ENCODE measurements at regions not wholly inside any gene's neighbourhood (a gene's known extent, or its start where the extent isn't known, plus 50 kb on each side); places are given as distances from the start of the nearest gene placed in this dataset.

DNA sequence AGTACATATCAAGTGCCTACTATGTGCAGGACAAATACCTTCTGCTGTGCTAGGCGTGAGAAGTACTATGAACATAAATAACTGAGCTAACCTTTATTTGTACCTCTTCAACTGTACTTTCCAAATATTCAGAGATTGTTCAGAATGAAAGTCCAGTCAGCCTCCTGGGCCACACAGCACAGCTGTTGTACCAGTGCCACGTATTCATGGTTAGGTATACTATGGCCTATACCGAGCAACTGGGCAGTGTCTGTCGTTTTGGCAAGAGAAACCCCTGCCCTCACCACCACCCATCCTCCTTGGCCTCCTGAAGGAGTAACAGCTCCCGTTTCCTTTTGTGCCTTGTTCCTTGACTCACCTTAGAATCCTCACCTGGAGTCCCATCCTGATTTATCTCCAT is 53.0 kb downstream of the RASSF10 start:
- H3K4me3 ChIP-seq = no peak overlapping the region
- intact Hi-C loops (cut with DNase I) = no loop called here
- DNase-seq = no peak
- TF ChIP-seq, protein P1, sequence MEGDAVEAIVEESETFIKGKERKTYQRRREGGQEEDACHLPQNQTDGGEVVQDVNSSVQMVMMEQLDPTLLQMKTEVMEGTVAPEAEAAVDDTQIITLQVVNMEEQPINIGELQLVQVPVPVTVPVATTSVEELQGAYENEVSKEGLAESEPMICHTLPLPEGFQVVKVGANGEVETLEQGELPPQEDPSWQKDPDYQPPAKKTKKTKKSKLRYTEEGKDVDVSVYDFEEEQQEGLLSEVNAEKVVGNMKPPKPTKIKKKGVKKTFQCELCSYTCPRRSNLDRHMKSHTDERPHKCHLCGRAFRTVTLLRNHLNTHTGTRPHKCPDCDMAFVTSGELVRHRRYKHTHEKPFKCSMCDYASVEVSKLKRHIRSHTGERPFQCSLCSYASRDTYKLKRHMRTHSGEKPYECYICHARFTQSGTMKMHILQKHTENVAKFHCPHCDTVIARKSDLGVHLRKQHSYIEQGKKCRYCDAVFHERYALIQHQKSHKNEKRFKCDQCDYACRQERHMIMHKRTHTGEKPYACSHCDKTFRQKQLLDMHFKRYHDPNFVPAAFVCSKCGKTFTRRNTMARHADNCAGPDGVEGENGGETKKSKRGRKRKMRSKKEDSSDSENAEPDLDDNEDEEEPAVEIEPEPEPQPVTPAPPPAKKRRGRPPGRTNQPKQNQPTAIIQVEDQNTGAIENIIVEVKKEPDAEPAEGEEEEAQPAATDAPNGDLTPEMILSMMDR (IDR thresholded peaks at IDR 0.05) = no peak
- H3K9ac ChIP-seq (ENCODE audit: low read depth in 2 of 2, low read length in 2 of 2) = no peak overlapping the region
- no peaks in the 10 kb centered on the region for H3K36me3 ChIP-seq
- H3K27me3 ChIP-seq = no peaks in the 10 kb centered on the region
- H3K9me3 ChIP-seq = no peaks in the 10 kb centered on the region
- H3K27ac ChIP-seq = no peak overlapping the region
- H3K4me1 ChIP-seq = no peaks in the 10 kb centered on the region

DNA sequence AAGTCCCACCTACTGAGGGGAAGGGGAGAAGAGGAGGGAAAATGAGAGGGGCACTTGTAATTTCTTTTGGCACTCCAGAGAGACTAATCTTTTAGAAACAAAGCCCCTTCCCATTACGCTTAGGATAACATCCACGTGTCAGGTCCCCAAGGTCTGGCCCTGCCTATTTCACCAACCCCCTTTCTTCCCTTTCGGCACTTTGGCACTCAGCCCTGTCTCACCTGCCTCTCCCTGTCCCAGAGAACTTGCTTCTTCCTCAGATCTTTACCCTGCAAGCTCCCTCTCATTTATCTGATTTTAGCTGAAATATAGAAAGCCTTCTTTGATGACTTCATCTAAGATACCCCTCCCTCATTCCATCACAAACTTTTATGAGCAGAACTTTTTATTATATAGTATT is 55.5 kb downstream of the RASSF10 start:
- intact Hi-C loops (cut with DNase I) = no loop called here
- Histone ChIP-seq H3K27ac (no peak overlapping the region), H3K4me1 (no peaks in the 10 kb centered on the region), H3K4me3 (no peak overlapping the region), H3K36me3 (no peaks in the 10 kb centered on the region), H3K9ac (ENCODE audit: low read depth in 2 of 2, low read length in 2 of 2) (no peak overlapping the region), H3K27me3 (no peaks in the 10 kb centered on the region), H3K9me3 (no peaks in the 10 kb centered on the region)
- peak; percentile 63 for DNase-seq
- TF ChIP-seq, protein P1 (IDR thresholded peaks at IDR 0.05) = no peak

DNA sequence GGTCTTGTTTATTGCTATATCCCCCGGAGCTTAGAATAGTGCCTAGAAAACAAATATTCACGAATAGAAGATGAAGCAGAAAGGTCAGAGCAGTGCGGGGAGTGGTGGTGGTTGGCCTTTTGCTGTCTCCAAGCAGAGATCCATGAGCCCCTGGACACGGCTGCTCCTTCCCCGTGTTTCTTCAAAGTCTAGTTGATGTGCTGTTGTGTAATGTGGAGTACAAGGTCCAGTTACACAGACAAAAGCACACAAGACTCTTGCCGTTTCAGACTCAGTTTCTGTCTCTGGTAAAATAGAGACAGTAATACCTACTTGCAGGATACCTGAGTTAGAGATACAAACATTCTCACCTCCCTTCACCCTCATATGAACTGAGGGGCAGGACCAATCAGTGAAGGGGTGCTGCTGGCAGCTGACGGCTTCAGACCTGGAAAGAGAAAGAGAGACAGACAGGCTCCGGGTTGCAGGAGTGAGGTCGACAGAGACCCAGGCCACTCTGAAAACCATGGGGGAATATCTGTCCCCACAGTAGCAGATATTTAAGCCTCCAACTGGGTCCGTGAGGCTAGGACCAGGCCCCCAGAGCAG is 56.2 kb downstream of the RASSF10 start:
- TF ChIP-seq, protein P1 (IDR thresholded peaks at IDR 0.05) = no peak
- no peak for DNase-seq
- Histone ChIP-seq H3K9me3 (no peaks in the 10 kb centered on the region), H3K4me3 (no peak overlapping the region), H3K9ac (ENCODE audit: low read depth in 2 of 2, low read length in 2 of 2) (no peak overlapping the region), H3K27ac (no peak overlapping the region), H3K36me3 (no peaks in the 10 kb centered on the region), H3K27me3 (no peaks in the 10 kb centered on the region), H3K4me1 (no peaks in the 10 kb centered on the region)
- intact Hi-C loops (cut with DNase I) = no loop called here

DNA sequence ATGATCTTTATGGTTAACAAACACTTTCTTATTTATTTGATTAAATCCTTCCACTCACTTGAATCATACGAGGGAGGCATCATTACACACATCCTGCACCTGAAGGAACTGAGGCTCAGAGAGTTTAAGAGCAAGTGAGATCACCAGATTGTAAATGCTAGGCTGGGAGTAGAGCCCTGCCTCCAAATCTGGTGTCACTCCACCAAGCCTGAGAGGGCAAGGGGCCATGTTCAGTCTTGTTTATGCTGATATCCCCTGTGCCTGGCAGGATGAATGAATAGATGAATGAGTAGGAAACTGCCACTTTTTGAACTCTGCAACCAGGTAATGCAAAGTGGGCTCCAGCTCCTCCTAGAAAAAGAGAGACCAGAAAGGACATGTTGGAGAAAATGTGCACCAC is 59.1 kb downstream of the RASSF10 start:
- DNase-seq = no peak
- Histone ChIP-seq H3K9ac (ENCODE audit: low read depth in 2 of 2, low read length in 2 of 2) (no peak overlapping the region), H3K27ac (no peak overlapping the region), H3K4me1 (no peaks in the 10 kb centered on the region), H3K27me3 (no peaks in the 10 kb centered on the region), H3K36me3 (no peaks in the 10 kb centered on the region), H3K4me3 (no peak overlapping the region), H3K9me3 (no peaks in the 10 kb centered on the region)
- TF ChIP-seq, protein P1 (IDR thresholded peaks at IDR 0.05) = no peak
- intact Hi-C loops (cut with DNase I) = no loop called here

DNA sequence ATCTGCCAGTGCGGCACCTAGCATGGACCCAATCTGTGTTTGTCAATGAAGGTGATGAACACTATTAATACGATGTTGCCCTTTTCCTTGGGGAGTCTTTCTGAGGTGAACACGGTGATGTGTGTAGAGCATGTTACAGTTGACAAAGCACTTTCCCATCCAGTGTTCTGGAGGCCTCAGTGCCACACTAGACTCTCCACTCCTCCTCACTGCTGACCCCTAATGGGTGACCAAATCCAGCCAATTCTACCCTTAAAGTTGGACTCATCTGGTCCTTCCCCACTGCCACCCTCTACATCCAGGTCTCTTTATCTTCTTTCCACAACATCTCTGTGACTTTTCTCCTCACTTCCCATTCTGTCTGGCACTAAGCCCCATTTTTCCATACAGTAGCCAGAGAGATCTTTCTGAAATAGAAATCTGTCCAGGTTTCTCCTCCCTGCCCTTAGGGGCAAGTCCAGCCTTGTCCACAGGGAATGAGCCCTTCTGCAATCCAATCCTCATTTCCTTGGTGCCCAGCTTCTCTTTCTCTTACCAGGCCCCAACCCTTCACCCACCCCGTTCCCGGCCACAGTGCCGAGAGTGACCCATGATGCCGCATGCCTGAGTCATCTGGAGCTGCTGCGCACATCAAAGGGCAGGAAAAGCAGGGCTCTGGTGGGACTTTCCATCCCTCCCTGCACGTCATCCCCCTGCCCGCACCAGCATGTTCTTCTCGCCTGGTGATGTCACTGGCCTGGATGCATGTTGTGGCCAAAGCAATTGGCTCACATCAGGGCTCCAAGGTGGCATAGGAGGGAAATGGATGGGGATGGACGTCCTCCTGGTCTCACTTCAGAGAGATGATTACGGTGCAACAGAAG is 64.2 kb downstream of the RASSF10 start:
- Histone ChIP-seq H3K4me1 (no peaks in the 10 kb centered on the region), H3K36me3 (no peaks in the 10 kb centered on the region), H3K27ac (no peak overlapping the region), H3K27me3 (no peaks in the 10 kb centered on the region), H3K9ac (ENCODE audit: low read depth in 2 of 2, low read length in 2 of 2) (no peak overlapping the region), H3K4me3 (no peak overlapping the region), H3K9me3 (no peaks in the 10 kb centered on the region)
- TF ChIP-seq, protein P1 (IDR thresholded peaks at IDR 0.05) = no peak
- DNase-seq = no peak
- intact Hi-C loops (cut with DNase I) = no loop called here
